ENCODE measurements at regions not wholly inside any gene's neighbourhood (a gene's known extent, or its start where the extent isn't known, plus 50 kb on each side); places are given as distances from the start of the nearest gene placed in this dataset.

GRCh38 chr14:97129639-97130038, 332.5 kb downstream of the VRK1 start:
- no peak for TF ChIP-seq POLR2AphosphoS5 (IDR thresholded peaks at IDR 0.05)
- TF ChIP-seq CTCF (IDR thresholded peaks at IDR 0.05; ENCODE audit: poor library complexity, severe bottlenecking) = no peak
- TF ChIP-seq EZH2 (IDR thresholded peaks at IDR 0.05; ENCODE audit: borderline replicate concordance, insufficient read depth, low read length, poor library complexity, severe bottlenecking) = no peak

All from neural cell (in vitro differentiated cells).